ENCODE measurements at regions not wholly inside any gene's neighbourhood (a gene's known extent, or its start where the extent isn't known, plus 50 kb on each side); places are given as distances from the start of the nearest gene placed in this dataset.

- H3K4me1 ChIP-seq (ENCODE audit: insufficient read depth) = no peaks in the 10 kb centered on the region
- H3K27ac ChIP-seq (ENCODE audit: low read depth) = no peak overlapping the region
- no peak overlapping the region for H3K4me3 ChIP-seq (ENCODE audit: low read depth, low read length)
- no peaks in the 10 kb centered on the region for H3K36me3 ChIP-seq (ENCODE audit: insufficient read depth)
- WGBS = 90% methylated on average over 2 of the region's 2 CpGs
- no peak for DNase-seq (ENCODE audit: extremely low spot score)
Observed at GRCh38 chrX:113634565-113634964, 793.9 kb upstream of the AMOT start.

- no peak for DNase-seq (ENCODE audit: extremely low spot score)
- Histone ChIP-seq H3K4me3 (ENCODE audit: low read depth, low read length) (no peak overlapping the region), H3K27ac (ENCODE audit: low read depth) (no peak overlapping the region), H3K4me1 (ENCODE audit: insufficient read depth) (no peaks in the 10 kb centered on the region), H3K36me3 (ENCODE audit: insufficient read depth) (no peaks in the 10 kb centered on the region)
- WGBS = 50% methylated on average over 3 of the region's 3 CpGs
Observed at GRCh38 chrX:113629326-113629725, 788.7 kb upstream of the AMOT start.

- H3K27ac ChIP-seq (ENCODE audit: low read depth) = no peak overlapping the region
- H3K4me3 ChIP-seq (ENCODE audit: low read depth, low read length) = no peak overlapping the region
- H3K36me3 ChIP-seq (ENCODE audit: insufficient read depth) = no peaks in the 10 kb centered on the region
- H3K4me1 ChIP-seq (ENCODE audit: insufficient read depth) = no peaks in the 10 kb centered on the region
- 59% methylated on average over 6 of the region's 6 CpGs for WGBS
- no peak for DNase-seq (ENCODE audit: extremely low spot score)
Observed at GRCh38 chrX:113594123-113594841, 753.7 kb upstream of the AMOT start.

- Histone ChIP-seq H3K27ac (ENCODE audit: low read depth) (no peak overlapping the region), H3K4me1 (ENCODE audit: insufficient read depth) (no peaks in the 10 kb centered on the region), H3K4me3 (ENCODE audit: low read depth, low read length) (no peak overlapping the region), H3K36me3 (ENCODE audit: insufficient read depth) (no peaks in the 10 kb centered on the region)
- no peak for DNase-seq (ENCODE audit: extremely low spot score)
- WGBS = 94% methylated on average over 15 of the region's 15 CpGs
Observed at GRCh38 chrX:113586281-113586898, 745.8 kb upstream of the AMOT start.

- Histone ChIP-seq H3K36me3 (ENCODE audit: insufficient read depth) (no peaks in the 10 kb centered on the region), H3K4me3 (ENCODE audit: low read depth, low read length) (no peak overlapping the region)
- 95% methylated on average over 2 of the region's 2 CpGs for WGBS
Observed at GRCh38 chrX:113580486-113580885, 739.9 kb upstream of the AMOT start.

GRCh38 chrX:113558576-113558975 lies 717.9 kb upstream of the AMOT start:
- WGBS = 86% methylated on average over 1 of the region's 1 CpG
- DNase-seq (ENCODE audit: extremely low spot score) = no peak
- Histone ChIP-seq H3K36me3 (ENCODE audit: insufficient read depth) (no peaks in the 10 kb centered on the region), H3K4me3 (ENCODE audit: low read depth, low read length) (no peak overlapping the region), H3K27ac (ENCODE audit: low read depth) (no peak overlapping the region), H3K4me1 (ENCODE audit: insufficient read depth) (no peaks in the 10 kb centered on the region)

More at GRCh38 chrX:113580486-113580885, 739.9 kb upstream of the AMOT start:
- H3K4me1 ChIP-seq (ENCODE audit: insufficient read depth) = no peaks in the 10 kb centered on the region
- no peak overlapping the region for H3K27ac ChIP-seq (ENCODE audit: low read depth)
- no peak for DNase-seq (ENCODE audit: extremely low spot score)

- no peak overlapping the region for H3K4me3 ChIP-seq (ENCODE audit: low read depth, low read length)
- WGBS = 100% methylated on average over 1 of the region's 1 CpG
- no peaks in the 10 kb centered on the region for H3K4me1 ChIP-seq (ENCODE audit: insufficient read depth)
- DNase-seq (ENCODE audit: extremely low spot score) = no peak
- H3K27ac ChIP-seq (ENCODE audit: low read depth) = no peak overlapping the region
- H3K36me3 ChIP-seq (ENCODE audit: insufficient read depth) = no peaks in the 10 kb centered on the region
Observed at GRCh38 chrX:113551919-113552318, 711.3 kb upstream of the AMOT start.

GRCh38 chrX:113548308-113549015 lies 707.8 kb upstream of the AMOT start:
- Histone ChIP-seq H3K36me3 (ENCODE audit: insufficient read depth) (no peaks in the 10 kb centered on the region), H3K27ac (ENCODE audit: low read depth) (no peak overlapping the region), H3K4me3 (ENCODE audit: low read depth, low read length) (no peak overlapping the region), H3K4me1 (ENCODE audit: insufficient read depth) (no peaks in the 10 kb centered on the region)
- no peak for DNase-seq (ENCODE audit: extremely low spot score)
- 94% methylated on average over 2 of the region's 2 CpGs for WGBS

GRCh38 chrX:113545040-113545439 lies 704.4 kb upstream of the AMOT start:
- no CpG with 5 or more reads among the region's 1 CpG for WGBS
- Histone ChIP-seq H3K27ac (ENCODE audit: low read depth) (no peak overlapping the region), H3K4me1 (ENCODE audit: insufficient read depth) (no peaks in the 10 kb centered on the region), H3K36me3 (ENCODE audit: insufficient read depth) (no peaks in the 10 kb centered on the region), H3K4me3 (ENCODE audit: low read depth, low read length) (no peak overlapping the region)
- no peak for DNase-seq (ENCODE audit: extremely low spot score)

- DNase-seq (ENCODE audit: extremely low spot score) = no peak
- no peak overlapping the region for H3K27ac ChIP-seq (ENCODE audit: low read depth)
- no peaks in the 10 kb centered on the region for H3K4me1 ChIP-seq (ENCODE audit: insufficient read depth)
- 98% methylated on average over 2 of the region's 2 CpGs for WGBS
- no peaks in the 10 kb centered on the region for H3K36me3 ChIP-seq (ENCODE audit: insufficient read depth)
- H3K4me3 ChIP-seq (ENCODE audit: low read depth, low read length) = no peak overlapping the region
Observed at GRCh38 chrX:113539599-113540356, 699.1 kb upstream of the AMOT start.

- H3K4me1 ChIP-seq (ENCODE audit: insufficient read depth) = no peaks in the 10 kb centered on the region
- no peak overlapping the region for H3K4me3 ChIP-seq (ENCODE audit: low read depth, low read length)
- 95% methylated on average over 6 of the region's 6 CpGs for WGBS
- DNase-seq (ENCODE audit: extremely low spot score) = no peak
- no peaks in the 10 kb centered on the region for H3K36me3 ChIP-seq (ENCODE audit: insufficient read depth)
- no peak overlapping the region for H3K27ac ChIP-seq (ENCODE audit: low read depth)
Observed at GRCh38 chrX:113529426-113530013, 688.9 kb upstream of the AMOT start.

- Histone ChIP-seq H3K36me3 (ENCODE audit: insufficient read depth) (no peaks in the 10 kb centered on the region), H3K4me3 (ENCODE audit: low read depth, low read length) (no peak overlapping the region), H3K27ac (ENCODE audit: low read depth) (no peak overlapping the region), H3K4me1 (ENCODE audit: insufficient read depth) (no peaks in the 10 kb centered on the region)
- WGBS = 66% methylated on average over 3 of the region's 3 CpGs
- no peak for DNase-seq (ENCODE audit: extremely low spot score)
Observed at GRCh38 chrX:113522814-113523213, 682.2 kb upstream of the AMOT start.

GRCh38 chrX:113514906-113515305 lies 674.3 kb upstream of the AMOT start:
- no peak overlapping the region for H3K4me3 ChIP-seq (ENCODE audit: low read depth, low read length)
- H3K4me1 ChIP-seq (ENCODE audit: insufficient read depth) = no peaks in the 10 kb centered on the region
- no peaks in the 10 kb centered on the region for H3K36me3 ChIP-seq (ENCODE audit: insufficient read depth)
- WGBS = 43% methylated on average over 2 of the region's 2 CpGs
- no peak overlapping the region for H3K27ac ChIP-seq (ENCODE audit: low read depth)
- DNase-seq (ENCODE audit: extremely low spot score) = no peak

Data from urinary bladder (tissue), 3 donors.